OCI-LY7 (cell line): ENCODE measurements at regions not wholly inside any gene's neighbourhood (a gene's known extent, or its start where the extent isn't known, plus 50 kb on each side); places are given as distances from the start of the nearest gene placed in this dataset.

Experiments used
- BruUV-seq: library from RNA; stranded (reverse); fragments of 400-500 nt; replicated peaks from 2 replicates; lab custom pipeline; 2021; lab: Mats Ljungman, UMichigan
- CTCF ChIA-PET: fragments of 300-600 bp; sonication (Branson Sonifier 250); formaldehyde crosslinking; loops from one replicate; lab custom pipeline; 2022; ENCODE audit warnings: antibody characterized with exemption; ENCODE audit not compliant: unreplicated experiment; lab: Charles Lee
- POLR2A ChIA-PET: fragments of 300-600 bp; sonication (Branson Sonifier 250); formaldehyde crosslinking; loops from one replicate; lab custom pipeline; 2022; ENCODE audit warnings: antibody characterized with exemption; lab: Charles Lee
- DNase-seq: peaks from one replicate; pipeline ENCODE4 v3.0.0-alpha.2; 2015; ENCODE audit warnings: low spot score
- H2AFZ ChIP-seq: fragments of 200-600 bp; sonication (generic), shearing (Covaris generic); 2 replicates; pipeline ENCODE4 v1.6.1; 2014; ENCODE audit warnings: mild to moderate bottlenecking, antibody characterized with exemption, low read length, moderate library complexity
- H3K27ac ChIP-seq: fragments of 200-600 bp; sonication (generic); 2 replicates; pipeline ENCODE4 v1.5.1; 2014; ENCODE audit warnings: mixed run types, low read depth, mild to moderate bottlenecking, moderate library complexity, low read length, inconsistent platforms; ENCODE audit not compliant: poor library complexity, severe bottlenecking
- H3K36me3 ChIP-seq: fragments of 200-600 bp; sonication (generic); 2 replicates; pipeline ENCODE4 v1.6.1; 2014; ENCODE audit warnings: mild to moderate bottlenecking, antibody characterized with exemption, low read length, moderate library complexity, mixed read lengths; ENCODE audit not compliant: insufficient read depth
- H3K4me1 ChIP-seq: fragments of 200-600 bp; sonication (generic); 2 replicates; pipeline ENCODE4 v1.5.1; 2014; ENCODE audit warnings: mild to moderate bottlenecking, low read length; ENCODE audit not compliant: insufficient read depth, poor library complexity, severe bottlenecking
- H3K4me2 ChIP-seq: fragments of 200-600 bp; sonication (generic); 2 replicates; pipeline ENCODE4 v1.6.1; 2014; ENCODE audit warnings: mild to moderate bottlenecking, low read length
- H3K4me3 ChIP-seq: fragments of 200-600 bp; sonication (generic); 2 replicates; pipeline ENCODE4 v1.5.1; 2014; ENCODE audit warnings: mild to moderate bottlenecking, low read depth, low read length; ENCODE audit not compliant: poor library complexity, severe bottlenecking
- H3K79me2 ChIP-seq: fragments of 200-600 bp; sonication (generic); 2 replicates; pipeline ENCODE4 v1.6.1; 2016; ENCODE audit warnings: low read depth, mild to moderate bottlenecking, low read length, moderate library complexity, mixed read lengths; ENCODE audit not compliant: insufficient read depth
- H3K9me2 ChIP-seq: fragments of 200-600 bp; sonication (generic); 2 replicates; pipeline ENCODE4 v1.6.1; 2016; ENCODE audit warnings: mild to moderate bottlenecking, low read length, mixed read lengths; ENCODE audit not compliant: insufficient read depth
- H3K9me3 ChIP-seq: fragments of 200-600 bp; sonication (generic); 2 replicates; pipeline ENCODE4 v1.6.1; 2014; ENCODE audit warnings: mild to moderate bottlenecking, mixed run types, low read length, mixed read lengths
- H4K20me1 ChIP-seq: fragments of 200-600 bp; sonication (generic); 2 replicates; pipeline ENCODE4 v1.6.1; 2014; ENCODE audit warnings: mild to moderate bottlenecking, antibody characterized with exemption, low read length, moderate library complexity, mixed read lengths; ENCODE audit not compliant: insufficient read depth
- CTCF ChIP-seq: fragments of 200-600 bp; sonication (generic); conservative IDR thresholded peaks from 2 replicates; pipeline ENCODE4 v1.5.1; 2014; ENCODE audit warnings: mild to moderate bottlenecking, antibody characterized with exemption, low read length, moderate library complexity, mixed read lengths
- EZH2phosphoT487 ChIP-seq: fragments of 200-600 bp; sonication (generic); IDR thresholded peaks from 2 replicates; pipeline ENCODE4 v1.6.1; 2018; ENCODE audit warnings: low read depth, borderline replicate concordance, mild to moderate bottlenecking, mixed run types, antibody characterized with exemption, low read length, moderate library complexity, mixed read lengths
- intact Hi-C: fragments of 100-400 bp; cut with micrococcal nuclease; formaldehyde crosslinking; loops from one replicate; pipeline ENCODE4 v1.10.0; 2022; ENCODE audit not compliant: unreplicated experiment

GRCh38 chr10:52673468-52673867 is 99.1 kb downstream of the MBL2 start:
- Histone ChIP-seq H3K27ac (no peak overlapping the region), H3K4me1 (no peaks in the 10 kb centered on the region), H3K36me3 (no peaks in the 10 kb centered on the region), H2AFZ (no peak overlapping the region), H3K4me3 (no peak overlapping the region), H3K79me2 (no peaks in the 10 kb centered on the region), H4K20me1 (no peaks in the 10 kb centered on the region), H3K9me2 (no peaks in the 10 kb centered on the region), H3K4me2 (no peak overlapping the region), H3K9me3 (no peaks in the 10 kb centered on the region)
- no peak for TF ChIP-seq CTCF
- no peak for TF ChIP-seq EZH2phosphoT487
- no peak for DNase-seq
- CTCF ChIA-PET: no interaction called here
- intact Hi-C loops: no loop called here
- POLR2A ChIA-PET: no interaction called here
- no TSS peak for BruUV-seq

DNA sequence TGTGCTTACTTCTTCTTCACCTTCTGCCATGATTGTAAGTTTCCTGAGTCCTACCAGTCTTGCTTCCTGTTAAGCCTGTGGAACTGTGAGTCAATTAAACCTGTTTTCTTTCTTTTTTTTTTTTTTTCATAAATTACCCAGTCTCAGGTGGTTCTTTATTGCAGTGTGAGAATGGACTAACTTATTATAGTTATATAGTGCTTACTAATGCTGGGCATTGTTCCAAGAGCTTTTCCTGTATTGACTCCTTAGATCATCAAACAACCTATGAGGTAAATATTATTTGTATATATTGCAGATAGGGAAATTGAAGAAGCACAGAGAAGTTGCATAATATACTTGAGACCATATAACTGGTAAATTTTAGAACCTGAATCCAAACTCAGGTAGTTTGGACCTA is 98.1 kb downstream of the MBL2 start:
- DNase-seq: no peak
- intact Hi-C loops: no loop called here

More for the DNA sequence above, 98.1 kb downstream of the MBL2 start:
- H3K27ac ChIP-seq: no peak overlapping the region
- no peaks in the 10 kb centered on the region for H3K4me1 ChIP-seq
- H3K9me3 ChIP-seq: no peaks in the 10 kb centered on the region
- H2AFZ ChIP-seq: no peak overlapping the region
- H3K79me2 ChIP-seq: no peaks in the 10 kb centered on the region
- CTCF ChIA-PET: no interaction called here
- no peak overlapping the region for H3K4me3 ChIP-seq
- POLR2A ChIA-PET: interaction anchor here (0.6 kb wide), 1 partner anchor 41 kb away, joined by 3 read pairs; no protein-coding TSS in a partner anchor
- H4K20me1 ChIP-seq: no peaks in the 10 kb centered on the region
- TF ChIP-seq CTCF (no peak), EZH2phosphoT487 (no peak)
- H3K9me2 ChIP-seq: no peaks in the 10 kb centered on the region
- BruUV-seq: no TSS peak
- H3K36me3 ChIP-seq: no peaks in the 10 kb centered on the region
- H3K4me2 ChIP-seq: no peak overlapping the region
